WERI-Rb-1 (cell line): ENCODE measurements at regions not wholly inside any gene's neighbourhood (a gene's known extent, or its start where the extent isn't known, plus 50 kb on each side); places are given as distances from the start of the nearest gene placed in this dataset.

Experiments
- DNase-seq: peaks from one replicate; pipeline ENCODE4 v3.0.0-alpha.2; 2020
- H3K27ac ChIP-seq: fragments of 250-450 bp; sonication (Bioruptor Pico); 2 replicates; pipeline ENCODE4 v1.5.1; 2020; ENCODE audit warnings: mild to moderate bottlenecking, moderate library complexity
- H3K27me3 ChIP-seq: fragments of 250-450 bp; sonication (Bioruptor Pico); 2 replicates; pipeline ENCODE4 v1.5.1; 2021; ENCODE audit warnings: mild to moderate bottlenecking, low read depth, moderate library complexity; ENCODE audit not compliant: insufficient read depth, severe bottlenecking
- H3K36me3 ChIP-seq: fragments of 250-450 bp; sonication (Bioruptor Pico); 2 replicates; pipeline ENCODE4 v1.5.1; 2020; ENCODE audit warnings: mild to moderate bottlenecking, moderate library complexity
- H3K4me3 ChIP-seq: 2 replicates; pipeline ENCODE4 v1.5.1; 2011; ENCODE audit warnings: low read depth, mild to moderate bottlenecking, control low read depth, low read length
- H3K9me3 ChIP-seq: fragments of 250-450 bp; sonication (Bioruptor Pico); 2 replicates; pipeline ENCODE4 v1.5.1; 2021; ENCODE audit warnings: mild to moderate bottlenecking, moderate library complexity; ENCODE audit not compliant: severe bottlenecking
- CTCF ChIP-seq: IDR thresholded peaks from 2 replicates; pipeline ENCODE4 v1.5.1; 2011; ENCODE audit warnings: low read depth, mild to moderate bottlenecking, control low read depth, inconsistent platforms, low read length

- Histone ChIP-seq H3K4me3 (no peak overlapping the region), H3K36me3 (no peaks in the 10 kb centered on the region), H3K27me3 (no peaks in the 10 kb centered on the region), H3K27ac (no peak overlapping the region), H3K9me3 (no peaks in the 10 kb centered on the region)
- TF ChIP-seq CTCF: no peak
- DNase-seq: no peak
Observed at GRCh38 chr5:143716881-143717280, 95.1 kb upstream of the HMHB1 start.

- Histone ChIP-seq H3K27ac (no peak overlapping the region), H3K9me3 (no peaks in the 10 kb centered on the region), H3K36me3 (no peaks in the 10 kb centered on the region), H3K27me3 (no peaks in the 10 kb centered on the region), H3K4me3 (no peak overlapping the region)
- no peak for TF ChIP-seq CTCF
- DNase-seq: no peak
Observed at GRCh38 chr5:143715616-143716015, 96.3 kb upstream of the HMHB1 start.

GRCh38 chr5:143714629-143715028 is 97.3 kb upstream of the HMHB1 start:
- H3K27ac ChIP-seq: no peak overlapping the region
- no peak for TF ChIP-seq CTCF
- H3K9me3 ChIP-seq: no peaks in the 10 kb centered on the region
- H3K36me3 ChIP-seq: no peaks in the 10 kb centered on the region
- DNase-seq: no peak
- no peak overlapping the region for H3K4me3 ChIP-seq
- H3K27me3 ChIP-seq: no peaks in the 10 kb centered on the region

GRCh38 chr5:143713047-143714003 is 98.6 kb upstream of the HMHB1 start:
- no peak for DNase-seq
- no peaks in the 10 kb centered on the region for H3K27me3 ChIP-seq
- H3K27ac ChIP-seq: no peak overlapping the region
- no peaks in the 10 kb centered on the region for H3K9me3 ChIP-seq
- TF ChIP-seq CTCF: no peak
- H3K4me3 ChIP-seq: no peak overlapping the region
- no peaks in the 10 kb centered on the region for H3K36me3 ChIP-seq

GRCh38 chr5:143708672-143709071 is 103.3 kb upstream of the HMHB1 start:
- Histone ChIP-seq H3K27ac (no peak overlapping the region), H3K9me3 (no peaks in the 10 kb centered on the region), H3K27me3 (no peaks in the 10 kb centered on the region), H3K36me3 (no peaks in the 10 kb centered on the region), H3K4me3 (no peak overlapping the region)
- DNase-seq: no peak
- TF ChIP-seq CTCF: no peak
